Gastrocnemius medialis (tissue), 4 donors: ENCODE measurements at regions not wholly inside any gene's neighbourhood (a gene's known extent, or its start where the extent isn't known, plus 50 kb on each side); places are given as distances from the start of the nearest gene placed in this dataset.

ENCODE experiments used
- CTCF ChIP-seq, 5 experiments: fragments of 450-650 bp in 3 of 5; fragments of 200-600 bp in 2 of 5; sonication (generic) in 2 of 5; IDR thresholded peaks in 4 of 5; conservative IDR thresholded peaks in 1 of 5; 1 replicate in 4 of 5; 2 replicates in 1 of 5; pipeline ENCODE4 v1.5.1; 2016 to 2019; ENCODE audit warnings: antibody characterized with exemption in 5 of 5, mild to moderate bottlenecking in 3 of 5, moderate library complexity in 3 of 5
- POLR2A ChIP-seq, 2 donors: fragments of 450-650 bp; IDR thresholded peaks; one replicate each; pipeline ENCODE4 v1.6.1; 2017; ENCODE audit warnings: antibody characterized with exemption in 2 of 2, mild to moderate bottlenecking in 2 of 2, moderate library complexity in 2 of 2

GRCh38 chr12:124365726-124366430 is 71.0 kb downstream of the RFLNA start:
- TF ChIP-seq POLR2A (IDR thresholded peaks at IDR 0.05) (no peak), CTCF (IDR thresholded peaks at IDR 0.05 in 4 of 5, conservative IDR thresholded peaks at IDR 0.05 in 1 of 5) (no peak)
